Cardiac fibroblast (primary cell): ENCODE measurements at regions not wholly inside any gene's neighbourhood (a gene's known extent, or its start where the extent isn't known, plus 50 kb on each side); places are given as distances from the start of the nearest gene placed in this dataset.

ENCODE experiments used
- DNase-seq, 2 donors: peaks; one replicate each; pipeline versions ENCODE4 v3.0.0 to v3.0.0-alpha.2; 2010; ENCODE audit warnings: low read depth in 2 of 2
- H3K4me3 ChIP-seq, 2 donors: replicated peaks in 1 of 2; 1 replicate in 1 of 2; 2 replicates in 1 of 2; pipeline ENCODE4 v1.5.1; 2011; ENCODE audit warnings: low read depth in 2 of 2, low read length in 2 of 2, mild to moderate bottlenecking in 2 of 2, moderate library complexity in 1 of 2
- TF ChIP-seq, protein P1 (sequence below): IDR thresholded peaks from one replicate; pipeline ENCODE4 v1.5.1; 2011; ENCODE audit warnings: low read depth, mild to moderate bottlenecking, low read length, inconsistent platforms

DNA sequence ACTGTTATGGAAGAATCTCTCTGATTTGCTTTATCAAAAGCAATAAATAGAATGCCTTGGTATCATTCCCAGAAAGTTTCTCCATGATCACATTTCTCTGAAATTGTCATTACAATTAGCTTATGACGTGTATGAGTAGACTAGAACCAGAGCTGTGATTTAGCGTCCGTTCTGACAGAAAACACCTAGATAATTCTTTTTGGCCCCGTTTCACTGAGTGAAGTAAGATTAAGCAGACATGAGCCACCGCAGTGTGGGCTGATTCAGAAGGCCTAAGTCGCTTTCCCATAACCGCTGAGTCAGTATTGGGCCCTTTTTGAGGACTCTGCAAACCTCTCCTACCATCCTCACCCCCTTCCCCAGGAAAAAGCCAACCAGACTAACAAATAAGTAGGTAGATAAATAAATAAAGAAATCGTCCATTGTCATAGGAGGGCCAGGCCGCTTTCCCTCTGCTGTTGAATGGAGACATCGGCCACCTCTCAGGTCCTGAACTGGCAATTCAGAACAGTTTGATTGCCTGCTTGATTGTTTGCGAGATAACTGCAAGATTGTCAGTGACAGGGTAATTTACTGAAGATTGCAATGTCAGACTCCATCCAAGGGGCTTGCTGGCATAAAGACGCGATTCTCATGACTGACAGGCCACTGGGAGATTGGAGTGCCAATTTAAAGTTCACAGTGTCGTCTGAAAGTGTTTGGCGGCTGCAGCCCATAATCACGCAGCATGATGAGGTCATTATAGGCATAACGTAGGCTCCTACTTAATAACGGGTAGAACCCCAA is 105.0 kb upstream of the WWC1 start:
- TF ChIP-seq, protein P1, sequence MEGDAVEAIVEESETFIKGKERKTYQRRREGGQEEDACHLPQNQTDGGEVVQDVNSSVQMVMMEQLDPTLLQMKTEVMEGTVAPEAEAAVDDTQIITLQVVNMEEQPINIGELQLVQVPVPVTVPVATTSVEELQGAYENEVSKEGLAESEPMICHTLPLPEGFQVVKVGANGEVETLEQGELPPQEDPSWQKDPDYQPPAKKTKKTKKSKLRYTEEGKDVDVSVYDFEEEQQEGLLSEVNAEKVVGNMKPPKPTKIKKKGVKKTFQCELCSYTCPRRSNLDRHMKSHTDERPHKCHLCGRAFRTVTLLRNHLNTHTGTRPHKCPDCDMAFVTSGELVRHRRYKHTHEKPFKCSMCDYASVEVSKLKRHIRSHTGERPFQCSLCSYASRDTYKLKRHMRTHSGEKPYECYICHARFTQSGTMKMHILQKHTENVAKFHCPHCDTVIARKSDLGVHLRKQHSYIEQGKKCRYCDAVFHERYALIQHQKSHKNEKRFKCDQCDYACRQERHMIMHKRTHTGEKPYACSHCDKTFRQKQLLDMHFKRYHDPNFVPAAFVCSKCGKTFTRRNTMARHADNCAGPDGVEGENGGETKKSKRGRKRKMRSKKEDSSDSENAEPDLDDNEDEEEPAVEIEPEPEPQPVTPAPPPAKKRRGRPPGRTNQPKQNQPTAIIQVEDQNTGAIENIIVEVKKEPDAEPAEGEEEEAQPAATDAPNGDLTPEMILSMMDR, result no peak
- peak in 1 of 2 donors; percentile 40 for DNase-seq
- H3K4me3 ChIP-seq, result no peak overlapping the region

- no peak overlapping the region for H3K4me3 ChIP-seq
- TF ChIP-seq, protein P1, result no peak
These were observed 103.8 kb upstream of the WWC1 start for GRCh38 chr5:168187614-168188013.

DNA sequence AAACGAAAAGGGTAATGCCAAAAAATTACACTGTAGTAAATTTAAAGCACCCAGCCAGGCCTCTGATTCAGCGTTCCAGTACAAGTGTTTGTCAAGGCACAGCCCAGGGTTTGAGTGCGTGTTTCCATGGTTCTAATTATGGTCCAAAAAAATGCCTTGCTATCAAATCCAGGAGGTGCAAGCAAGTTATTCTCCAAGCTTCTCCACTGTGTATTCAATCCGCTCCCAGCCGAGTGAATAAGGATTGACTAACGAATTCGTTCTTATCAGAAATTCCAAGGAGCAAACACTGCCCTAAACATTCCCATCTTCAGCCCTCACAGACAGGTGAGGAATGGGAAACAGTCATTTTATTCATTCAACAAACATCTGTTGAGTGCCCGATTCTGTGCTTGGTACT is 103.3 kb upstream of the WWC1 start:
- no peak overlapping the region for H3K4me3 ChIP-seq
- TF ChIP-seq, protein P1, result no peak
- DNase-seq, result no peak

More at GRCh38 chr5:168187614-168188013, 103.8 kb upstream of the WWC1 start:
- no peak for DNase-seq

- DNase-seq, result no peak
- TF ChIP-seq, protein P1, result no peak
- no peak overlapping the region for H3K4me3 ChIP-seq
These were observed 99.3 kb upstream of the WWC1 start for GRCh38 chr5:168192120-168192519.

DNA sequence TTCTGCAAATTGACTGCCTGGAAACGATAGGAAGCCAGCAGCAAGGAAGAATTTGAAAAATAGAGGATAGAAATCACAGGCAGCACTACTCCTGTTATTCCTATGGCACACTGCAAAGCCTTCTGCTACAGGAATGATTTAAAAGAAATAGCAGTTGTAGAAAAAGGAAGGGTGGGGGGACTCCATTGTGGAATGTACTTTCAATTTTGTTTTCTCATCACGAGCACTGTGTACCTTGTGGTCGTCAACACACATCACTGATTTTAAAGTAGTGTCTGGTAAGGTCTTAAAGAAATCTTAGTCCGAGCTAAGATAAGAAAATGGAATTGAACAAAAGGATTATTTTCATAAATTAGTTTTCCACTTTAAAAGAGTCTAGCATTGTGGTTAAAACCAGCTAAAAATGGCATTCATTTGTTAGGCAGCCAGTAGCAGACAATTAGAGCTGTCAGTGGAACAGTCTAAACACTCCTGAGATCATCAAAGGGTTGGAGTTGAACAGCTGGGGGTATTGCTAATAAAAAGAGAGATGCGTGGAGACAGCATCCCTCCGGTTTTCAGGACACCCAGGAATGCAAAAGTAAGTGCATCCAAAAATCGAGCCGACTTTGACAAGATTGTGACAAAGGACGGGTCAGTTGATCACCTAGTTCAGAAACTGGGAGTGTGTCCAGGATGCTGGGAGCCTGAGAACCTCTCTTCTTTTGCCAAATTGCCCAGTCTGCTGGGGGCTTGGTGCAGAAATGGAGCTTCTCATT is 97.8 kb upstream of the WWC1 start:
- TF ChIP-seq, protein P1, result no peak
- no peak overlapping the region for H3K4me3 ChIP-seq
- DNase-seq, result no peak

- no peak overlapping the region for H3K4me3 ChIP-seq
- TF ChIP-seq, protein P1, result no peak
- DNase-seq, result no peak
These were observed 96.3 kb upstream of the WWC1 start for GRCh38 chr5:168195110-168195509.
